Transverse colon (tissue), 3 donors: ENCODE measurements at regions not wholly inside any gene's neighbourhood (a gene's known extent, or its start where the extent isn't known, plus 50 kb on each side); places are given as distances from the start of the nearest gene placed in this dataset.

Source experiments
- CTCF ChIP-seq, 5 experiments: fragments of 200-600 bp in 3 of 5; fragments of 450-650 bp in 2 of 5; sonication (generic) in 3 of 5; IDR thresholded peaks; 1 replicate in 2 of 5; 2 replicates in 3 of 5; pipeline ENCODE4 v1.5.1; 2016 to 2017; ENCODE audit warnings: antibody characterized with exemption in 5 of 5, inconsistent platforms in 3 of 5, mild to moderate bottlenecking in 2 of 5, moderate library complexity in 1 of 5
- EP300 ChIP-seq: sonication (generic); formaldehyde crosslinking; IDR thresholded peaks from one replicate; pipeline ENCODE4 v1.6.1; 2017; ENCODE audit warnings: antibody characterized with exemption, low read depth

DNA sequence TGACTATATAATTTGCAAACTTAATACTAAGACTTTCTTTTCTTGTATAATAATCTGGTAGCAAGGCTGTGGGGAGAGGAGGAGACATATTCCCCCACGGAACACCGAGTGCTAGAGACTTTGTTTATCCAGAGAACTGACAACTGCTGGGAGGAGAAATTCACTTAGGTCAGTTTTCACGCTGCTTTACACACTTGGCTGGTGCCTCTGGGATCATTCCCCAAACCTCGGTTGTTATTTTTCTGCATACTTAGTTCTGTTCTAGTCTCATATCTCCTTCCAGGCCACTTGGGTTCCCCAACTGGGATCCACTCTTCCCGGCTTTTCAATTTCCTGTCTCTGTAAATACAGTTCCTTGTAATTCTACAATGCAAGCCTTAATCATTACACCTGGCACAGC lies 238.2 kb upstream of the ADAMTS16 start:
- TF ChIP-seq EP300 (no peak), CTCF (IDR thresholded peaks at IDR 0.05) (no peak)
